ENCODE measurements at regions not wholly inside any gene's neighbourhood (a gene's known extent, or its start where the extent isn't known, plus 50 kb on each side); places are given as distances from the start of the nearest gene placed in this dataset.
"Not testable (repeated sequence)": the region's sequence is repeated elsewhere in the genome, so short reads cannot be mapped to it uniquely, and the experiment has no call there.

- peak; percentile 87 for DNase-seq
These were observed 89.9 kb upstream of the GNAQ start for GRCh38 chr9:78121488-78121887.

GRCh38 chr9:78118742-78119473 lies 87.3 kb upstream of the GNAQ start:
- DNase-seq: peak; percentile 77

GRCh38 chr9:78115073-78115472 lies 83.5 kb upstream of the GNAQ start:
- DNase-seq: peak; percentile 68

- DNase-seq: no peak
These were observed 83.0 kb upstream of the GNAQ start for GRCh38 chr9:78114581-78114980.

GRCh38 chr9:78112406-78112805 lies 80.8 kb upstream of the GNAQ start:
- peak; percentile 46 for DNase-seq

- DNase-seq: peak; percentile 30
These were observed 80.4 kb upstream of the GNAQ start for GRCh38 chr9:78112004-78112403.

- DNase-seq: no peak
These were observed 77.5 kb upstream of the GNAQ start for GRCh38 chr9:78109075-78109474.

- peak; percentile 23 for DNase-seq
These were observed 75.0 kb upstream of the GNAQ start for GRCh38 chr9:78106586-78106985.

- DNase-seq: peak; percentile 86
These were observed 72.4 kb upstream of the GNAQ start for GRCh38 chr9:78103971-78104433.

GRCh38 chr9:78101247-78101646 lies 69.6 kb upstream of the GNAQ start:
- no peak for DNase-seq

GRCh38 chr9:78097541-78097940 lies 65.9 kb upstream of the GNAQ start:
- DNase-seq: peak; percentile 48

GRCh38 chr9:78091731-78092130 lies 60.1 kb upstream of the GNAQ start:
- no peak for DNase-seq

- no peak for DNase-seq
These were observed 57.5 kb upstream of the GNAQ start for GRCh38 chr9:78089111-78089510.

GRCh38 chr9:78088190-78088589 lies 56.6 kb upstream of the GNAQ start:
- not testable (repeated sequence) for DNase-seq
